WTC11 (cell line): ENCODE measurements at regions not wholly inside any gene's neighbourhood (a gene's known extent, or its start where the extent isn't known, plus 50 kb on each side); places are given as distances from the start of the nearest gene placed in this dataset.

ENCODE experiments used
- ELF4 ChIP-seq: sonication (generic); formaldehyde crosslinking; IDR thresholded peaks from 2 replicates; pipeline ENCODE4 v1.8.1; 2022; ENCODE audit warnings: low read depth, mild to moderate bottlenecking, moderate library complexity, missing genetic modification reagents
- HMGA2 ChIP-seq: fragments of 250-450 bp; sonication (Bioruptor Pico); IDR thresholded peaks from 2 replicates; pipeline ENCODE4 v1.4.0; 2021; ENCODE audit warnings: mild to moderate bottlenecking, moderate library complexity
- JUN ChIP-seq: sonication (generic); formaldehyde crosslinking; IDR thresholded peaks from 2 replicates; pipeline ENCODE4 v1.8.0; 2023; ENCODE audit warnings: mild to moderate bottlenecking, missing genetic modification reagents
- MAX ChIP-seq: sonication (generic); formaldehyde crosslinking; IDR thresholded peaks from 2 replicates; pipeline ENCODE4 v1.8.0; 2022; ENCODE audit warnings: mild to moderate bottlenecking, missing genetic modification reagents
- NFYB ChIP-seq: sonication (generic); formaldehyde crosslinking; conservative IDR thresholded peaks from 2 replicates; pipeline ENCODE4 v1.8.0; 2022; ENCODE audit warnings: low read depth, missing genetic modification reagents
- SOX15 ChIP-seq: fragments of 250-450 bp; sonication (Bioruptor Pico); IDR thresholded peaks from 2 replicates; pipeline ENCODE4 v1.9.0; 2021; ENCODE audit warnings: mild to moderate bottlenecking
- ZBTB21 ChIP-seq: sonication (generic); formaldehyde crosslinking; IDR thresholded peaks from 2 replicates; pipeline ENCODE4 v1.8.1; 2023; ENCODE audit warnings: mild to moderate bottlenecking, missing genetic modification reagents, borderline replicate concordance
- ZNF416 ChIP-seq: fragments of 250-450 bp; sonication (Bioruptor Pico); IDR thresholded peaks from 2 replicates; pipeline ENCODE4 v1.9.0; 2021; ENCODE audit warnings: mild to moderate bottlenecking, inconsistent platforms
- TF ChIP-seq, protein P1 (sequence below): fragments of 200-600 bp; IDR thresholded peaks from 2 replicates; pipeline ENCODE4 v1.8.0; 2022; ENCODE audit warnings: antibody characterized with exemption
- TF ChIP-seq, protein P2 (sequence below): sonication (generic); formaldehyde crosslinking; conservative IDR thresholded peaks from 2 replicates; pipeline ENCODE4 v1.8.1; 2023; ENCODE audit warnings: mild to moderate bottlenecking, low read depth, missing genetic modification reagents, moderate library complexity
- TF ChIP-seq, protein P3 (sequence below): sonication (generic); formaldehyde crosslinking; IDR thresholded peaks from 2 replicates; pipeline ENCODE4 v1.8.0; 2023; ENCODE audit warnings: mild to moderate bottlenecking, missing genetic modification reagents
- TF ChIP-seq, protein P4 (sequence below): sonication (generic); formaldehyde crosslinking; IDR thresholded peaks from 2 replicates; pipeline ENCODE4 v1.8.1; 2023; ENCODE audit warnings: mild to moderate bottlenecking, missing genetic modification reagents, moderate library complexity
- TF ChIP-seq, protein P5 (sequence below): fragments of 250-450 bp; sonication (Bioruptor Pico); IDR thresholded peaks from 2 replicates; pipeline ENCODE4 v2.1.2; 2022; ENCODE audit warnings: mild to moderate bottlenecking, moderate library complexity
- TF ChIP-seq, protein P6 (sequence below): sonication (generic); formaldehyde crosslinking; IDR thresholded peaks from 2 replicates; pipeline ENCODE4 v1.8.1; 2022; ENCODE audit warnings: low read depth, missing genetic modification reagents, borderline replicate concordance

GRCh38 chr4:115580901-115581300 is 467.5 kb upstream of the NDST4 start:
- TF ChIP-seq SOX15 (no peak), JUN (no peak), MAX (CRISPR knock-in tag) (no peak), HMGA2 (CRISPR knock-in tag) (no peak), ZBTB21 (no peak), NFYB (no peak), ELF4 (no peak), ZNF416 (CRISPR knock-in tag) (no peak)
- TF ChIP-seq, protein P1, sequence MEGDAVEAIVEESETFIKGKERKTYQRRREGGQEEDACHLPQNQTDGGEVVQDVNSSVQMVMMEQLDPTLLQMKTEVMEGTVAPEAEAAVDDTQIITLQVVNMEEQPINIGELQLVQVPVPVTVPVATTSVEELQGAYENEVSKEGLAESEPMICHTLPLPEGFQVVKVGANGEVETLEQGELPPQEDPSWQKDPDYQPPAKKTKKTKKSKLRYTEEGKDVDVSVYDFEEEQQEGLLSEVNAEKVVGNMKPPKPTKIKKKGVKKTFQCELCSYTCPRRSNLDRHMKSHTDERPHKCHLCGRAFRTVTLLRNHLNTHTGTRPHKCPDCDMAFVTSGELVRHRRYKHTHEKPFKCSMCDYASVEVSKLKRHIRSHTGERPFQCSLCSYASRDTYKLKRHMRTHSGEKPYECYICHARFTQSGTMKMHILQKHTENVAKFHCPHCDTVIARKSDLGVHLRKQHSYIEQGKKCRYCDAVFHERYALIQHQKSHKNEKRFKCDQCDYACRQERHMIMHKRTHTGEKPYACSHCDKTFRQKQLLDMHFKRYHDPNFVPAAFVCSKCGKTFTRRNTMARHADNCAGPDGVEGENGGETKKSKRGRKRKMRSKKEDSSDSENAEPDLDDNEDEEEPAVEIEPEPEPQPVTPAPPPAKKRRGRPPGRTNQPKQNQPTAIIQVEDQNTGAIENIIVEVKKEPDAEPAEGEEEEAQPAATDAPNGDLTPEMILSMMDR: no peak
- TF ChIP-seq, protein P2, sequence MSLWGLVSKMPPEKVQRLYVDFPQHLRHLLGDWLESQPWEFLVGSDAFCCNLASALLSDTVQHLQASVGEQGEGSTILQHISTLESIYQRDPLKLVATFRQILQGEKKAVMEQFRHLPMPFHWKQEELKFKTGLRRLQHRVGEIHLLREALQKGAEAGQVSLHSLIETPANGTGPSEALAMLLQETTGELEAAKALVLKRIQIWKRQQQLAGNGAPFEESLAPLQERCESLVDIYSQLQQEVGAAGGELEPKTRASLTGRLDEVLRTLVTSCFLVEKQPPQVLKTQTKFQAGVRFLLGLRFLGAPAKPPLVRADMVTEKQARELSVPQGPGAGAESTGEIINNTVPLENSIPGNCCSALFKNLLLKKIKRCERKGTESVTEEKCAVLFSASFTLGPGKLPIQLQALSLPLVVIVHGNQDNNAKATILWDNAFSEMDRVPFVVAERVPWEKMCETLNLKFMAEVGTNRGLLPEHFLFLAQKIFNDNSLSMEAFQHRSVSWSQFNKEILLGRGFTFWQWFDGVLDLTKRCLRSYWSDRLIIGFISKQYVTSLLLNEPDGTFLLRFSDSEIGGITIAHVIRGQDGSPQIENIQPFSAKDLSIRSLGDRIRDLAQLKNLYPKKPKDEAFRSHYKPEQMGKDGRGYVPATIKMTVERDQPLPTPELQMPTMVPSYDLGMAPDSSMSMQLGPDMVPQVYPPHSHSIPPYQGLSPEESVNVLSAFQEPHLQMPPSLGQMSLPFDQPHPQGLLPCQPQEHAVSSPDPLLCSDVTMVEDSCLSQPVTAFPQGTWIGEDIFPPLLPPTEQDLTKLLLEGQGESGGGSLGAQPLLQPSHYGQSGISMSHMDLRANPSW (CRISPR knock-in tag): no peak
- TF ChIP-seq, protein P3, sequence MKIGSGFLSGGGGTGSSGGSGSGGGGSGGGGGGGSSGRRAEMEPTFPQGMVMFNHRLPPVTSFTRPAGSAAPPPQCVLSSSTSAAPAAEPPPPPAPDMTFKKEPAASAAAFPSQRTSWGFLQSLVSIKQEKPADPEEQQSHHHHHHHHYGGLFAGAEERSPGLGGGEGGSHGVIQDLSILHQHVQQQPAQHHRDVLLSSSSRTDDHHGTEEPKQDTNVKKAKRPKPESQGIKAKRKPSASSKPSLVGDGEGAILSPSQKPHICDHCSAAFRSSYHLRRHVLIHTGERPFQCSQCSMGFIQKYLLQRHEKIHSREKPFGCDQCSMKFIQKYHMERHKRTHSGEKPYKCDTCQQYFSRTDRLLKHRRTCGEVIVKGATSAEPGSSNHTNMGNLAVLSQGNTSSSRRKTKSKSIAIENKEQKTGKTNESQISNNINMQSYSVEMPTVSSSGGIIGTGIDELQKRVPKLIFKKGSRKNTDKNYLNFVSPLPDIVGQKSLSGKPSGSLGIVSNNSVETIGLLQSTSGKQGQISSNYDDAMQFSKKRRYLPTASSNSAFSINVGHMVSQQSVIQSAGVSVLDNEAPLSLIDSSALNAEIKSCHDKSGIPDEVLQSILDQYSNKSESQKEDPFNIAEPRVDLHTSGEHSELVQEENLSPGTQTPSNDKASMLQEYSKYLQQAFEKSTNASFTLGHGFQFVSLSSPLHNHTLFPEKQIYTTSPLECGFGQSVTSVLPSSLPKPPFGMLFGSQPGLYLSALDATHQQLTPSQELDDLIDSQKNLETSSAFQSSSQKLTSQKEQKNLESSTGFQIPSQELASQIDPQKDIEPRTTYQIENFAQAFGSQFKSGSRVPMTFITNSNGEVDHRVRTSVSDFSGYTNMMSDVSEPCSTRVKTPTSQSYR (CRISPR knock-in tag): no peak
- TF ChIP-seq, protein P4, sequence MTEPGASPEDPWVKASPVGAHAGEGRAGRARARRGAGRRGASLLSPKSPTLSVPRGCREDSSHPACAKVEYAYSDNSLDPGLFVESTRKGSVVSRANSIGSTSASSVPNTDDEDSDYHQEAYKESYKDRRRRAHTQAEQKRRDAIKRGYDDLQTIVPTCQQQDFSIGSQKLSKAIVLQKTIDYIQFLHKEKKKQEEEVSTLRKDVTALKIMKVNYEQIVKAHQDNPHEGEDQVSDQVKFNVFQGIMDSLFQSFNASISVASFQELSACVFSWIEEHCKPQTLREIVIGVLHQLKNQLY (CRISPR knock-in tag): no peak
- TF ChIP-seq, protein P5, sequence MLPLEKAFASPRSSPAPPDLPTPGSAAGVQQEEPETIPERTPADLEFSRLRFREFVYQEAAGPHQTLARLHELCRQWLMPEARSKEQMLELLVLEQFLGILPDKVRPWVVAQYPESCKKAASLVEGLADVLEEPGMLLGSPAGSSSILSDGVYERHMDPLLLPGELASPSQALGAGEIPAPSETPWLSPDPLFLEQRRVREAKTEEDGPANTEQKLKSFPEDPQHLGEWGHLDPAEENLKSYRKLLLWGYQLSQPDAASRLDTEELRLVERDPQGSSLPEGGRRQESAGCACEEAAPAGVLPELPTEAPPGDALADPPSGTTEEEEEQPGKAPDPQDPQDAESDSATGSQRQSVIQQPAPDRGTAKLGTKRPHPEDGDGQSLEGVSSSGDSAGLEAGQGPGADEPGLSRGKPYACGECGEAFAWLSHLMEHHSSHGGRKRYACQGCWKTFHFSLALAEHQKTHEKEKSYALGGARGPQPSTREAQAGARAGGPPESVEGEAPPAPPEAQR (CRISPR knock-in tag): no peak
- TF ChIP-seq, protein P6, sequence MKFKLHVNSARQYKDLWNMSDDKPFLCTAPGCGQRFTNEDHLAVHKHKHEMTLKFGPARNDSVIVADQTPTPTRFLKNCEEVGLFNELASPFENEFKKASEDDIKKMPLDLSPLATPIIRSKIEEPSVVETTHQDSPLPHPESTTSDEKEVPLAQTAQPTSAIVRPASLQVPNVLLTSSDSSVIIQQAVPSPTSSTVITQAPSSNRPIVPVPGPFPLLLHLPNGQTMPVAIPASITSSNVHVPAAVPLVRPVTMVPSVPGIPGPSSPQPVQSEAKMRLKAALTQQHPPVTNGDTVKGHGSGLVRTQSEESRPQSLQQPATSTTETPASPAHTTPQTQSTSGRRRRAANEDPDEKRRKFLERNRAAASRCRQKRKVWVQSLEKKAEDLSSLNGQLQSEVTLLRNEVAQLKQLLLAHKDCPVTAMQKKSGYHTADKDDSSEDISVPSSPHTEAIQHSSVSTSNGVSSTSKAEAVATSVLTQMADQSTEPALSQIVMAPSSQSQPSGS (CRISPR knock-in tag): no peak
